GM21423 (cell line): ENCODE measurements at regions not wholly inside any gene's neighbourhood (a gene's known extent, or its start where the extent isn't known, plus 50 kb on each side); places are given as distances from the start of the nearest gene placed in this dataset.
A peak's percentile ranks its signal among the peaks of the same experiment; 100 is the strongest.
"Not testable (repeated sequence)": the region's sequence is repeated elsewhere in the genome, so short reads cannot be mapped to it uniquely, and the experiment has no call there.

ENCODE experiments used
- ATAC-seq: cut with Tn5 transposase; IDR thresholded peaks from one replicate; pipeline ENCODE4 v1.9.1; 2021; ENCODE audit warnings: mild to moderate bottlenecking, moderate library complexity; ENCODE audit not compliant: unreplicated experiment

DNA sequence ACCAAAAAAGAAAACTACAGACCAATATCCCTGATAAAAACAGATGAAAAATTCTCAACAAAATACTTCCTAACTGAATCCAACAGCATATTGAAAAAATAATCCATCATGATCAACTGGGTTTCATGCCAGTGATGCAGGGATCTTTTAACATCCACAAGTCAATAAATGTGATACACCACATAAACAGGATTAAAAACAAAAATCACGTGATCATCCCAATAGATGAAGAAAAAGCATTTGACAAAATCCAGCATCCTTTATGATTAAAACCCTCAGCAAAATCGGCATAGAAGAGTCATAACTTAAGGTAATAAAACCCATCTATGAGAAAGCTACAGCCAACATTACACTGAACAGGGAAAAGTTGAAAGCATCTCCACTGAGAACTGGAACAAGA is 107.5 kb downstream of the DCLK3 start:
- no peak for ATAC-seq

DNA sequence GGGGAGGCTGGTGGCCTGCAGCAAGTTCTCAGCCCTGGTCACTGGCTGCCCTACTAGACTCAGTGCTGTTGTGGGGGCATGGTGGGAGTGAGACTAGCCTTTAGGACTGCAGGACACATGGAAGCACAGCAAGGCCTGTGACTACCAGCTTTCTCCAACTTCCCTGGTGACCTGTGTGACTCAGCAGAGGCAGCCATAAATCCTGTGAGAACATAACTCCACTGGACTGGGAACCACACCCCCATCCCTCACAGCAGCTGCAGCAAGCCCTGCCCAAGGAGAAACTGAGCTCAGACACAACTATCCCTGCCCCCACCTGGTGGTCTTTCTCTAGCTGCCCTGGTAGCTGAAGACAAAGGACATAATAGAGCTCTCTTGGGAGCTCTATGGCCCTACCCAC is 111.3 kb downstream of the DCLK3 start:
- ATAC-seq: no peak

DNA sequence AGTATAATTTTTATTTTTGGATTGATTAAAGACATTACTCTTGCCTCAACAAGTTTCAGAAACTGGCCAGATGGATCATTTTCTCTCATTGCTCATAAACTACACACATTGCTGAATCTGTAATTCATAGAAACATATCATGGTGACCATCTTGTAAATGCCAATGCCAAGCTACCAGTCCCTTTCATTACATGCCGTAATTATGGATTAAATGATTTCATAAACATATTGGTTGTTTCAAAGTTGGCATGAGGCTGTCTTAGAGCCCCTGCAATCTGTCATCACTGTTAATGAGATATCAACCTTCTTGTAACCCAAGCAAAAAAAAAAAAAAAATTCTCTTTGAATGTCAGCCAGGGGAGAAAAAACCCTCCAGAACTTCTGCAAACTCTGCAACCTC is 112.2 kb downstream of the DCLK3 start:
- ATAC-seq: no peak

DNA sequence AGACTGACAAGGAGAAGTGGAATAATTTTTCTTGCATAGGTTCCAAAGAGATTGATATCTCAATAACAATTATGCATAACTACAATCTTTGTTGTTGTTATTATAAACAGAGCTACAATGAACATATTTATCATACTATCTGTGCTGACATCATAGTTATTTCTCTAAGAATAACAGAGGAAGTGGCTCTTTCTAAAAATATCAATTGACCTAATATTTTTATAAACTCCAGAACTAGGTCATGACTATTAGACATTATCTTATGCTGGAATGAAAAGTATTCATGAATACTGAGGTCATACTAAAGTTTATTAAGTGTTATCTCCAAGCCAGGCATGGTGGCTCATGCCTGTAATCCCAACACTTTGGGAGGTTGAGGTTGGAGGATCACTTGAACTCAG is 114.1 kb downstream of the DCLK3 start:
- ATAC-seq: no peak

DNA sequence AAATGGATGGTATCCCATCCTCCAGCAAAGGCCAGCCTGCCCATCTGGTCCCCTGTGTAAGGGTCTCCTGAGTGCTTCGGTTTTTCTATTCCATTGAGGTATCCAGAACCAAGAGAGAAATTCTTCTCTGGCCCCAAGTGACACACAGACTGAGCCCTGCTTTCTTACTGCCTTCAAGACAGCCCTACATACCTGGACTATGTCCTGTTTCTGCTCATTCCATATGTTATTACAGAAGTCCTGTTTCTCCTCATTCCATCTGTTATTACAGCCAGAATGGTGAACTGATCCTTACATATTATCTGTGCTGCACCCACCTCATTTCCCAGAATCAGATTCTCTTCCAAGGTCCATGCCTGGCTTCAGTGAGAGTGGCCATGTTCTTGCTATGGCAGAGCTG is 115.2 kb downstream of the DCLK3 start:
- ATAC-seq: no peak

DNA sequence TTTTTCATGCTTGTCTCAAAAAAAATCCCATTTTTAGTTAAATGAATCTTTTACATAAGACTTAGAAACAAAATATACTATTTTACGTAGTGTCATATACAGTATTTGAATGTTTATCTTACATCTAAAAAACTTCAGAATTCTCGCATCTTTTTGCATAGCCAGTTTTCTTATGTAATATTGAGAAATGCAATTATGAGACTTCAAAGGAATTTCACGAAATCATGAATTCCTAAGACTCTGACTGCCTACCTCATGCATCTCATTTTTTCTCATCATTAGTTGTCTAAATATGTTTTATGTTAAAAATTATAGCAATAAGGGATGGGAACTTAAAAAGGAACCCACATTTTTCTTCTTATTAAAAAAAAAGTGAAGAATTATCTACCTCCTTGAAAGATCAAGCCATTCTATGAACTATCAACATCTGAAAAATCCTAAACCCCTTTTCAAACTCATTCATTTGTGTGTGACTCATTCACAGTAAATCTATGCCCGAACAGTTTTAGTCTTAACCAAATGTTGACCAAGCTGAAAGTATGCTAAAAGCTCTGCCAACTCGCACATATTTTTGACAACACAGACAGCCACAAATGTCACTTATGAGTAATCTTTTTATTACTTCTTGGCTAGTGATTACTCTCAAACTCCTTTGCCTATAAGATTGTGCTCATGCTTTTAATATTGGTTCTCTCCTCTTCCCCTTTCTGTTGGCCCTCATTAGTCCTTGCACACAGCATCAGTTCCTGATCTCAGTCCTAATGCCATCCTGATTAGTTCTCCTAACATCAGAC is 115.9 kb downstream of the DCLK3 start:
- ATAC-seq: peak; percentile 84

DNA sequence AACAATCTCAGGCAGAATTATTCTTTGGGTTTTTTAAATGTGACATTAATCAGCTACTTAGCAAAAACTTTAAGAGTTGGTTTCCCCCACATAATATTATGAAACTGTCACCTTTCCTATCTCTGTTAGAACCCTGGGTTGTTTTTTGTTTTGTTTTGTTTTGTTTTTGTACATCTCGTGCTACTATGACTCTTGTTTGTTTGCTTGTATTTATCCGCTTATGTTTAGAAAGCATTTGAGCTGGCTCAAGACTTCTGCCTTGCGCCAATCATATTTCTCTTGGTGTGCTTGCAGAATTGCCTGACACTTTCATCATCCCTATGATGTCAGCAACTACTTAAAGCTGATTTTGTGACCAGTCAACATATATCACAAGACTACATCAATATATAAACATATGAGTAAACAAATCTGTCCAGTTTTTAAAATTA is 116.9 kb downstream of the DCLK3 start:
- ATAC-seq: no peak

DNA sequence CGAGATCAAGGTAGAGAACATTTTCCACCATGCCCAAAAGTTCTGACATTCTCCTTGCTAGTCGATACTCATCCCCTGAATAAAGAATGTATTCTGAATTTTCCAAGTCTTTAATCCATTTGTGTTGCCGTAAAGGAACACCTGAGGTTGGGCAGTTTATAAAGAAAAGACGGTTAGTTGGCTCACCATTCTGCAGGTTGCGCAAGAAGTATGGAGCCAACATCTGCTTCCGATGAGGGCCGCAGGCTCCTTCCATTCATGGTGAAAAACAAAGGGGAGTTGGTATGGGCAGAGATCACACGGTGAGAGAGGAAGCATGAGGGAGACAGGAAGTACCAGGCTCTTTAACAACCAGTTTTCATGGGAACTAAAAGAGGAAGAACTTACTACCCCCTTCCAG is 121.2 kb downstream of the DCLK3 start:
- ATAC-seq: no peak

DNA sequence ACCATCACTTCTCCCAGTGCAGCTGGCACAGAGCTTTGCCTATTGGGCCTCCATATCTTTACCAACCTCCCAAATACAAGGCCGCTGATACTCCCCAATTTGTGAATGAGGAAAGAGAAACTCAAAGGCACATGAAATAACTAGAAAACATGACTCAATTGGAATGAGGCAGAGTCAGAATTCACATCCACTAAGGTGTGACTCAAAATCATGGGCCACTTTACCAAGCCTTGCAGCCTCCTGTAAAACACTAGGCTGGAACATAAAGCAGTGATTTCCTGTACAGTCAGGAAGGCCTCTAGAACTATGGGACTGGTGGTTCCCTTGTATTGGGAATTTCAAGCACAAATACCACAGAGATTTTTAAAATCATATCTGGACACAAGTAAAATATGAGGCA is 128.6 kb downstream of the DCLK3 start:
- no peak for ATAC-seq

DNA sequence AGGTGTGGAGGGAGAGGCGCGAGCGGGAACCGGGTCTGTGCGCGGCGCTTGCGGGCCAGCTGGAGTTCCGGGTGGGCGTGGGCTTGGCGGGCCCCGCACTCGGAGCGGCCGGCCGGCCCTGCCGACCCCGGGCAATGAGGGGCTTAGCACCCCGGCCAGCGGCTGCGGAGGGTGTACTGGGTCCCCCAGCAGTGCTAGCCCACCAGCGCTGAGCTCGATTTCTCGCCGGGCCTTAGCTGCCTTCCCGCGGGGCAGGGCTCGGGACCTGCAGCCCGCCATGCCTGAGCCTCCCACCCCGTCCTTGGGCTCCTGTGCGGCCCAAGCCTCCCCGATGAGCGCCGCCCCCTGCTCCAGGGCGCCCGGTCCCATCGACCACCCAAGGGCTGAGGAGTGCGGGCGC is 130.5 kb downstream of the DCLK3 start:
- ATAC-seq: not testable (repeated sequence)

DNA sequence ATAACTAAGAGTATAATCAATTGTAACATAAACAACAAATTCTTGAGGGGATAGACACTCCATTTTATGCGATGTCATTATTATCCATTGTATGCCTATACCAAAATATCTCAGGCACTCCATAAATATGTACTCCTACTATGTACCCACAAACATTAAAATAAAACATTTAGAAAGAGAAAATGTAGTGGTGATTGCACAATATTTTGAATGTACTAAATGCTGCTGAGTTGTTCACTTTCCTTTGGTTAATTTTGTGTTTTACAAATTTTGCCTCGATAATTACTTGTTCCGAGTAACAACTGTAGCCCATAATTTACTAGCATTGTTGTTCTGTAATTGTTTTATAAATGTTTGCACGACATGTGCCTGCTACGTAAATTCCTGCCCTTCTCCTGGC is 131.3 kb downstream of the DCLK3 start:
- ATAC-seq: no peak

DNA sequence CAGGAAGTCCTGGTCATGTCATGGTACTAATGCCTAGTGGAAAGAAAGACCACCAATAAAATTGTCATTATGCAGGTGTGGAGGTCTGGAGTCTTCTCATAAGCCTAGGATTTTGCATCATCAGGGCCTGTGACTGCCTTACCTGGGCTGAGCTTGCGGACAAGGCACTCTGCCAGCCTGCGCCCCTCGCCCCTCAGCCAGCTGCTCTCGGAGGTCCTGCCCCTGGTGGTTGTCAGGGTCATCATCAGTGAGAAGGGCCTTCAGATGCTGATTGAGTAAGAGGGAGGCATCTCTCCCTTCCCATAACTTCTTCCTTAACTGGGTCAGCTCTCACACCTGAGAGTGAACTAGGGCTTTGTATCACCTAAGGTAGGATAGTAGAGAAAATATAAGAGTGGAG is 132.8 kb downstream of the DCLK3 start:
- no peak for ATAC-seq

DNA sequence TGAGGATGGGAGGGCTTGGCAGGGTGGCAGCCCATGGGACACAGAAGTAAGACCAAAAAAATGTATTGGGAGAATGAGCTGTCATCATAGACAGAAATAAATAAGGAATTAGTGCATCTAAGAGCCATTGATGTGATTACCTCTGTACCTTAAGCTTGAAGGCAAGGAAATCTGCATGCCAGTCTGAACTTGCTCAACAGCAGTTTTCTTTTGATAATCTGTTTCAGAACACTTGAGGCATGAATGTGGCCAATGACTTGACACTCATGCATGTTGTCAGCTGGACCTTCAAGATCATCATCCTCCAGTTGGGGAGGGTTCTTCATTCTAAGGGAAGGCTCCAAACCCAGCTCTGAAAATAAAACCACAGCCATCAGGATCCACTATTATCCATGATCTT is 148.5 kb downstream of the DCLK3 start:
- ATAC-seq: no peak

DNA sequence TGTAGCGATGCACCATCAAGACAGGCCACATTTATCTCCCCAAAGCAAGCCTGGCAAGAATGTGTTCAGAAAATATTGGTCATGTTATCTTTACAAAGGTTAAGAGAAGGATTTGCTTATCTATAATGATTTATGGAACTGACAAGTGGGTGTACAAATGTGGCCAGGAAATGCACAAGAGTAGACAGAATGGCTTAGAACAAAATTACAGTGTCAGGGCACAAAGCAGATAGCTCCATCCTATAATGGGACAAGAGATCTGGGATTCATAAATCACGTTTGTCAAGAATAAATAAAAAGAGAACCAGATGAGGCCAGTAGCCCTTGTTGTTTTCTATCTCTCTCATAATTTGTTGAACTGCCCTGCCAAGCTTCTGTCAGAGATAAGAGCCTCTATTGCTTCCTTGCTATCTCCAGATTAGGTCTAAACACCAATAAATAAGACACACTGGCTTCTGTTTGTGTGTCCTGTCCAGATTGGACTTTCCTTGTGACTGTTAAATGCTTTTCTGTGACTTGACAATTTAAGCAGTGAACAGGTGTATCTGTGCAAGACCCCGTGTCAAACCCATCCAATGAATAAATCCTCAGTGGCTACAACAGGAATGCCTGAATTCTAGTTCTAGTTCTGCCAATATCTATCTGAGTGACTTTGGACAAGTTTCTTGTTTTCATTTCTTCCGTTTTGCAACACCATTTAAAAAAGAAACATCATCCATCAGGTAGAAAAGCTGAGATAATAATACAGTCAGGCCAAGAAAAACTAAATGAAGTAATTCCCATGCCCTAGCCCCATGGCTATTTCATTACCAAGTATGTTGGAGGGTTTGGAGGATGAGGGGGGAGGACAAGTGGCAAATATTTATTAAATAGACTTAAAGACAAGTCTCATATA is 157.2 kb downstream of the DCLK3 start:
- ATAC-seq: no peak

DNA sequence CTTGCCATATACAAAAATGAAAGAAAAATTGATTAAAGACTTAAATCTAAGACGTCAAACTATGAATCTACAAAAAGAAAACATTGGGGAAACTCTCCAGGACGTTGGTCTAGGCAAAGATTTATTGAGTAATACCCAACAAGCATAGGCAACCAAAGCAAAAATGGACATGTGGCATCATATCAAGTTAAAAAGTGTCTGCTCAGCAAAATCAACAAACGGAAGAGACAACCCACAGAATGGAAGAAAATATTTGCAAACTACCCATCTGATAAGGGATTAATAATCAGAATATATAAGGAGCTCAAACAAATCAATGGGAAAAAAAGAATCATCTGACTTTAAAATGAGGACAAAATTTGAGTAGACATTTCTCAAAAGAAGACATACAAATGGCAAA is 160.9 kb downstream of the DCLK3 start:
- no peak for ATAC-seq

DNA sequence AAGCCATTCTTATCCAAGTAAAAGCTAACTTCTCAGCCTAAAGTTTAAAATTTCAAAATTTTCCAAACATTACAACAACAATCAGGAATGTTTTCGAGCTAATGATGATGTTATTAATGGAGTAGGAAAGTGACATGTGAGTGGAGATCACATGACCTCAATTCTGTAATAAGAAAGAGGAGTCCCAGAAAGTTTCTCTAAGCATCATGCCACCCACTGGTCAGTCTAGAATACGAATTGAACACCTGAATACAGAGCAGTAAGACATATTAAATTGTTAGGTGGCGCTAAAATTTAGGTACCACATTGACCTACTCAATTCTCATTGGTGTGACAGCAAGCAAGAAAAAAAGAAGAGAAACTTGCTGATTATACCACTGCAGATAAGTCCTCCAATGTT is 163.9 kb downstream of the DCLK3 start:
- no peak for ATAC-seq
